Body of pancreas (tissue), 4 donors: ENCODE measurements at regions not wholly inside any gene's neighbourhood (a gene's known extent, or its start where the extent isn't known, plus 50 kb on each side); places are given as distances from the start of the nearest gene placed in this dataset.

Experiments
- ATAC-seq: fragments of 150-250 bp; one replicate; pipeline ENCODE4 v1.9.1; 2016
- DNase-seq, 4 donors: peaks; one replicate each; pipeline ENCODE4 v3.0.0-alpha.2; 2019
- H3K27ac ChIP-seq, 4 donors: fragments of 200-600 bp; sonication (generic); 1 replicate in 3 of 4; 2 replicates in 1 of 4; pipeline versions ENCODE4 v1.5.1 to v1.6.1; 2016 to 2019; ENCODE audit warnings: mild to moderate bottlenecking in 1 of 4, mixed read lengths in 1 of 4, moderate library complexity in 1 of 4
- H3K27me3 ChIP-seq, 2 donors: fragments of 200-600 bp; sonication (generic); one replicate each; pipeline ENCODE4 v1.6.0; 2016; ENCODE audit warnings: mild to moderate bottlenecking in 1 of 2
- H3K36me3 ChIP-seq, 2 donors: fragments of 200-600 bp; sonication (generic); replicated peaks in 1 of 2; 2 replicates each; pipeline ENCODE4 v1.5.1; 2016; ENCODE audit warnings: low read depth in 2 of 2; ENCODE audit not compliant: insufficient read depth in 1 of 2
- H3K4me1 ChIP-seq: fragments of 200-600 bp; sonication (generic); one replicate; pipeline ENCODE4 v1.6.0; 2016
- H3K4me3 ChIP-seq, 2 donors: fragments of 200-600 bp; sonication (generic); 1 replicate in 1 of 2; 2 replicates in 1 of 2; pipeline ENCODE4 v1.5.1; 2016 to 2019
- H3K9me3 ChIP-seq, 3 donors: fragments of 200-600 bp; sonication (generic); 1 replicate in 2 of 3; 2 replicates in 1 of 3; pipeline ENCODE4 v1.5.1; 2016
- CTCF ChIP-seq, 7 experiments: fragments of 450-650 bp in 4 of 7; fragments of 200-600 bp in 3 of 7; sonication (generic) in 3 of 7; IDR thresholded peaks; one replicate each; pipeline ENCODE4 v1.5.1; 2016 to 2019; ENCODE audit warnings: antibody characterized with exemption in 7 of 7
- POLR2A ChIP-seq, 3 donors: fragments of 450-650 bp; IDR thresholded peaks; one replicate each; pipeline ENCODE4 v1.6.1; 2016; ENCODE audit warnings: antibody characterized with exemption in 3 of 3, mild to moderate bottlenecking in 2 of 3
- WGBS, 2 donors: methylation state at CpG; one replicate each; pipeline ENCODE4 v1.1.5; 2017; 5-methylcytosine and 5-hydroxymethylcytosine counted together
- intact Hi-C: fragments of 100-400 bp; cut with DNase I; formaldehyde crosslinking; loops from one replicate; pipeline ENCODE4 v1.15.1; 2023

- Histone ChIP-seq H3K4me3 (no peak overlapping the region), H3K9me3 (no peaks in the 10 kb centered on the region), H3K36me3 (no peaks in the 10 kb centered on the region), H3K27me3 (no peaks in the 10 kb centered on the region), H3K4me1 (peaks cover 4% of the 10 kb centered on the region), H3K27ac (no peak overlapping the region)
- intact Hi-C loops = no loop called here
- DNase-seq (no peak), ATAC-seq (no peak)
- no peak for TF ChIP-seq CTCF (IDR thresholded peaks at IDR 0.05)
- no peak for TF ChIP-seq POLR2A (IDR thresholded peaks at IDR 0.05)
- 51 to 63% methylated on average over 6 of the region's 6 CpGs for WGBS, 2 donors
Observed at GRCh38 chr10:123425680-123426079, 240.5 kb upstream of the GPR26 start.

GRCh38 chr10:123427165-123427786 lies 238.9 kb upstream of the GPR26 start:
- DNase-seq (peak in 1 of 4 donors; percentile 17), ATAC-seq (no peak)
- peaks cover 4% of the 10 kb centered on the region for H3K4me1 ChIP-seq
- WGBS, 2 donors = 42 to 58% methylated on average over 14 of the region's 14 CpGs
- H3K9me3 ChIP-seq = no peaks in the 10 kb centered on the region
- H3K4me3 ChIP-seq = no peak overlapping the region
- H3K27ac ChIP-seq = no peak overlapping the region
- no peak for TF ChIP-seq POLR2A (IDR thresholded peaks at IDR 0.05)
- TF ChIP-seq CTCF (IDR thresholded peaks at IDR 0.05) = no peak
- intact Hi-C loops = no loop called here
- H3K27me3 ChIP-seq = no peaks in the 10 kb centered on the region
- no peaks in the 10 kb centered on the region for H3K36me3 ChIP-seq

- H3K36me3 ChIP-seq = no peaks in the 10 kb centered on the region
- no peaks in the 10 kb centered on the region for H3K27me3 ChIP-seq
- TF ChIP-seq POLR2A (IDR thresholded peaks at IDR 0.05) (no peak), CTCF (IDR thresholded peaks at IDR 0.05) (no peak)
- intact Hi-C loops = no loop called here
- H3K4me3 ChIP-seq = no peak overlapping the region
- no peak overlapping the region for H3K27ac ChIP-seq
- ATAC-seq = no peak
- no peak for DNase-seq
- H3K4me1 ChIP-seq = peaks cover 4% of the 10 kb centered on the region
- no peaks in the 10 kb centered on the region for H3K9me3 ChIP-seq
- 9 to 14% methylated on average over 11 of the region's 11 CpGs for WGBS, 2 donors
Observed at GRCh38 chr10:123428391-123428790, 237.8 kb upstream of the GPR26 start.

- DNase-seq = no peak
- intact Hi-C loops = no loop called here
- ATAC-seq = no peak
Observed at GRCh38 chr10:123429706-123430221, 236.4 kb upstream of the GPR26 start.

More at GRCh38 chr10:123429706-123430221, 236.4 kb upstream of the GPR26 start:
- Histone ChIP-seq H3K36me3 (no peaks in the 10 kb centered on the region), H3K27me3 (no peaks in the 10 kb centered on the region), H3K4me1 (peaks cover 4% of the 10 kb centered on the region), H3K9me3 (no peaks in the 10 kb centered on the region), H3K27ac (no peak overlapping the region), H3K4me3 (no peak overlapping the region)
- no peak for TF ChIP-seq CTCF (IDR thresholded peaks at IDR 0.05)
- TF ChIP-seq POLR2A (IDR thresholded peaks at IDR 0.05) = no peak
- 58 to 61% methylated on average over 14 of the region's 14 CpGs for whole genome bisulfite sequencing, 2 donors
